Upper lobe of left lung (tissue), 6 donors: ENCODE measurements at regions not wholly inside any gene's neighbourhood (a gene's known extent, or its start where the extent isn't known, plus 50 kb on each side); places are given as distances from the start of the nearest gene placed in this dataset.

Source experiments
- ATAC-seq, 2 donors: fragments of 200-7000 bp; cut with Tn5 transposase; one replicate each; pipeline ENCODE4 v1.9.1; 2022; ENCODE audit warnings: mild to moderate bottlenecking in 2 of 2, moderate library complexity in 2 of 2; ENCODE audit not compliant: low FRiP score in 2 of 2
- DNase-seq, 2 donors: peaks; one replicate each; pipeline ENCODE4 v3.0.0-alpha.2; 2019 to 2020
- H3K27ac ChIP-seq, 4 donors: fragments of 200-600 bp; sonication (generic); one replicate each; pipeline ENCODE4 v1.5.1; 2016 to 2019
- H3K27me3 ChIP-seq, 4 donors: fragments of 200-600 bp; sonication (generic); one replicate each; pipeline ENCODE4 v1.5.1; 2017 to 2019
- H3K36me3 ChIP-seq, 4 donors: fragments of 200-600 bp; sonication (generic); one replicate each; pipeline ENCODE4 v1.5.1; 2016 to 2019
- H3K4me1 ChIP-seq, 4 donors: fragments of 200-600 bp; sonication (generic); one replicate each; pipeline ENCODE4 v1.5.1; 2018 to 2019
- H3K4me3 ChIP-seq, 4 donors: fragments of 200-600 bp; sonication (generic); one replicate each; pipeline ENCODE4 v1.5.1; 2017 to 2019; ENCODE audit warnings: mild to moderate bottlenecking in 2 of 4, moderate library complexity in 1 of 4
- H3K9me3 ChIP-seq, 4 donors: fragments of 200-600 bp; sonication (generic); one replicate each; pipeline ENCODE4 v1.5.1; 2018 to 2019
- CTCF ChIP-seq, 6 experiments: fragments of 450-650 bp in 4 of 6; fragments of 200-600 bp in 2 of 6; sonication (generic) in 2 of 6; IDR thresholded peaks; one replicate each; pipeline ENCODE4 v1.5.1; 2016 to 2019; ENCODE audit warnings: antibody characterized with exemption in 6 of 6
- EP300 ChIP-seq, 4 donors: sonication (generic); formaldehyde crosslinking; IDR thresholded peaks; one replicate each; pipeline ENCODE4 v1.5.1; 2017; ENCODE audit warnings: antibody characterized with exemption in 4 of 4, control low read depth in 2 of 4
- POLR2A ChIP-seq, 4 donors: fragments of 450-650 bp; IDR thresholded peaks; one replicate each; pipeline ENCODE4 v1.5.1; 2016 to 2017; ENCODE audit warnings: antibody characterized with exemption in 4 of 4, mild to moderate bottlenecking in 2 of 4
- POLR2AphosphoS5 ChIP-seq, 2 donors: sonication (generic); formaldehyde crosslinking; IDR thresholded peaks; one replicate each; pipeline ENCODE4 v1.5.1; 2017; ENCODE audit warnings: antibody characterized with exemption in 2 of 2
- WGBS, 2 donors: methylation state at CpG; one replicate each; pipeline ENCODE4 v1.1.5; 2017 to 2018; 5-methylcytosine and 5-hydroxymethylcytosine counted together
- donor health status: DM: no; HTN: no; CAD: no; lungs with moderate emphysema.
- donor health status: DM: no; HTN: yes; CAD: no; lungs with severe emphysema.

DNA sequence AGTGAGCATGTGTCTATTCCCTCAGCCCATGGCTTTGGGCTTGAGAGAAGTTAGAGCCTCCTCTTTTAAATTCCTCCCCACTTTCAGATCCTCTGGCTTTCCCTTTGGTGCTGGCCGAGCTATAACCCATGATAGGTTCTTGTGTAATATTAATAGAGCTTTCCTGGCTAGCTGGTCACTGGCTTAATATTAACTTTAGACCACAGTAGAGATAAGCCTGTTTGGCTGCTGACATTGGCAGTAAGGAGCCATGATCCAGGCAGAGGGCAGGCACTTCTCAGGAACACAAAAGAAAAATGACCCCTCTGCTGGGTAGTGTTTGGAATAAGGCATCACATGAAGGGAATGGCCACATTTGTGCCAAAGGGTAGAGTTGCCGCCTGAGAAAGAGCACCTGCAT lies 65.4 kb upstream of the UMPS start:
- no peaks in the 10 kb centered on the region for H3K9me3 ChIP-seq
- ATAC-seq (no peak), DNase-seq (no peak)
- H3K4me1 ChIP-seq: no peaks in the 10 kb centered on the region
- H3K27ac ChIP-seq: no peak overlapping the region
- no peak overlapping the region for H3K4me3 ChIP-seq
- H3K27me3 ChIP-seq: no peaks in the 10 kb centered on the region
- H3K36me3 ChIP-seq: peaks cover 0 to 9% (median 4%) of the 10 kb centered on the region in 4 donors
- 81 to 88% methylated on average over 2 of the region's 2 CpGs for WGBS, 2 donors
- TF ChIP-seq EP300 (IDR thresholded peaks at IDR 0.05): no peak

DNA sequence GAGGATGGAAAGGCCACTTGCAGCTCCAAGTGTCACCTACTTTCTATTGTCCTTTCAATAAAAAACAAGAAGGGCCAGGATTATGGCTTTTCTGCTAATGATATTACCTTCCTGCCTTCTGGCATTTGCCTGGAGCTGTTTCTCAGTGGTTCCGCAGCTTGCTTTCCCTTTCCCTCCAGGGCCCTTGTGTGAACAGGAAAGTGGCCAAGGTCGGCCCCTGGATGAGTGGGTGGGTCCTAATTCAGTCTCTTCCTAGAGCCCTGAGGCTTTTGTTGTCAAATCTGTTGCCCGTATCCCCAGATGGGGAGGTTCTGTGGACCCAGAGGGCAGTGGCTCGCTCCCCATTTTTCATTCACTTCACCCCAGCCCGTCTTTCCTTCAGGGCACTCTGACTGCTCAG lies 64.2 kb upstream of the UMPS start:
- no peak for ATAC-seq
- no peaks in the 10 kb centered on the region for H3K27me3 ChIP-seq
- TF ChIP-seq POLR2A (IDR thresholded peaks at IDR 0.05) (no peak), EP300 (IDR thresholded peaks at IDR 0.05) (no peak), POLR2AphosphoS5 (IDR thresholded peaks at IDR 0.05) (no peak), CTCF (IDR thresholded peaks at IDR 0.05) (no peak)
- no peaks in the 10 kb centered on the region for H3K9me3 ChIP-seq
- no peaks in the 10 kb centered on the region for H3K4me1 ChIP-seq
- 80 to 90% methylated on average over 5 of the region's 5 CpGs for WGBS, 2 donors
- H3K36me3 ChIP-seq: peaks cover 0 to 9% (median 4%) of the 10 kb centered on the region in 4 donors
- H3K4me3 ChIP-seq: no peak overlapping the region
- H3K27ac ChIP-seq: no peak overlapping the region
- DNase-seq: no peak

DNA sequence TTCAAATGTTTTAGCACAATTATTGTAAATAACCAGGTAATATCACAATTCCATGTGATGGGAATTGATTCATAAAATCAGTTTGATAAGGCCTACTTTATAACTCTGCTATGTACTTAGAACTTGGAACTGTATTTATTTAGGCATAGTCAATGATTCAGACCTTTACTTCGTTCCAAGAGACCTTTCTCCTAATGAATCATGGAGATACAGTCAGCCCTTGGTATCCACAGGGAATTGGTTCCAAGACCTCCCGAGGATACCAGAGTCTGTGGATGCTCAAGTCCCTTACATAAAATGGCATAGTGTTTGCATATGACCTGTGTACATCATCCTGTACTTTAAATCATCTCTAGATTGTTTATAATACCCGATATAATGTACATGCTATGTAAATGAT lies 60.8 kb upstream of the UMPS start:
- no peaks in the 10 kb centered on the region for H3K9me3 ChIP-seq
- no peak overlapping the region for H3K4me3 ChIP-seq
- no peak overlapping the region for H3K27ac ChIP-seq
- H3K27me3 ChIP-seq: no peaks in the 10 kb centered on the region
- ATAC-seq: no peak
- peaks cover 0 to 21% (median 4%) of the 10 kb centered on the region in 4 donors for H3K36me3 ChIP-seq
- no peaks in the 10 kb centered on the region for H3K4me1 ChIP-seq
- 73 to 86% methylated on average over 3 of the region's 3 CpGs for WGBS, 2 donors
- DNase-seq: no peak
- TF ChIP-seq CTCF (IDR thresholded peaks at IDR 0.05) (no peak), POLR2AphosphoS5 (IDR thresholded peaks at IDR 0.05) (no peak), POLR2A (IDR thresholded peaks at IDR 0.05) (no peak), EP300 (IDR thresholded peaks at IDR 0.05) (no peak)

DNA sequence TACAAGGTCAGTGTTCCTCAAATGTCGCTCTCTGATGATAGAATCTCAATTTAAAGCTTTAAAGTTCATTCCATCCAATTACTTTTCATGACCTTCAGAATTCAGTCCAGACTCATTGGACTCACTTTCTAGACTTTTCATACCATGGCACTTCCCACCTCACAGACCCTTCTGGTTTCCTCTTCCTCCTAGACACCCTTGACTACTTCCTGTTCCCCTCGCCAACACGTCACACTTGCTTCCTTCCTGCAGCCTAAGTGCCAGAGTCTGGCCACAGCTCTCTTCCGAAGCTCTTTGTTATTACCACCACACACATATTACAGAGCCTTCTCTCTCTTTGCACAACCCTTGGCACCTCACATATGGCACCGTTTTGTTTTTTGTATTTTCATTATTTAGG lies 59.1 kb upstream of the UMPS start:
- Histone ChIP-seq H3K4me1 (no peaks in the 10 kb centered on the region), H3K9me3 (no peaks in the 10 kb centered on the region), H3K27me3 (no peaks in the 10 kb centered on the region), H3K4me3 (no peak overlapping the region), H3K27ac (no peak overlapping the region), H3K36me3 (peaks cover 0 to 21% (median 4%) of the 10 kb centered on the region in 4 donors)
- ATAC-seq (no peak), DNase-seq (no peak)
- TF ChIP-seq EP300 (IDR thresholded peaks at IDR 0.05) (no peak), CTCF (IDR thresholded peaks at IDR 0.05) (no peak), POLR2A (IDR thresholded peaks at IDR 0.05) (no peak), POLR2AphosphoS5 (IDR thresholded peaks at IDR 0.05) (no peak)
- 60 to 65% methylated on average over 5 of the region's 5 CpGs for WGBS, 2 donors

DNA sequence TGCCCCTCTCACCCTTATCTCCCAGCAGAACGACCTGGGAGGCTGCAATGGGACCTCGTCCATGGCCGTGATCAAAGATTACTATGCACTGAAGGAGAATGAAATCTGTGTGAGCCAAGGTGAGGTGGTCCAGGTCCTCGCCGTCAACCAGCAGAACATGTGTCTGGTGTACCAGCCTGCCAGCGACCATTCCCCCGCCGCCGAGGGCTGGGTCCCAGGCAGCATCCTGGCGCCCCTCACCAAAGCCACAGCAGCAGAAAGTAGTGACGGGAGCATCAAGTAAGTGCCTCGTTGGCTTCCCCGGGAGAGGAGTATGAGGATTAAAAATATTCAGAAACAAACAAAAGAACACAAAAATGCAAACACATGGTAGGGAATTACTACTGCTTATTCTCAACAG lies 55.9 kb upstream of the UMPS start:
- 84 to 91% methylated on average over 13 of the region's 13 CpGs for WGBS, 2 donors
- Histone ChIP-seq H3K4me1 (no peaks in the 10 kb centered on the region), H3K27ac (no peak overlapping the region), H3K9me3 (no peaks in the 10 kb centered on the region), H3K4me3 (no peak overlapping the region), H3K36me3 (peaks cover 0 to 19% (median 0%) of the 10 kb centered on the region in 4 donors), H3K27me3 (no peaks in the 10 kb centered on the region)
- DNase-seq (peak in 1 of 2 donors; percentile 59), ATAC-seq (no peak)
- TF ChIP-seq EP300 (IDR thresholded peaks at IDR 0.05) (no peak), CTCF (IDR thresholded peaks at IDR 0.05) (no peak), POLR2AphosphoS5 (IDR thresholded peaks at IDR 0.05) (no peak), POLR2A (IDR thresholded peaks at IDR 0.05) (no peak)
